Cardiac muscle cell (in vitro differentiated cells and primary cell): ENCODE measurements at regions not wholly inside any gene's neighbourhood (a gene's known extent, or its start where the extent isn't known, plus 50 kb on each side); places are given as distances from the start of the nearest gene placed in this dataset.

Experiments
- DNase-seq, 2 donors: peaks; one replicate each; pipeline versions ENCODE4 v3.0.0 to v3.0.0-alpha.2; 2010 to 2017; ENCODE audit warnings: low read depth in 1 of 2, low spot score in 1 of 2
- H3K27ac ChIP-seq: fragments of 200-600 bp; sonication (generic); 2 replicates; pipeline ENCODE4 v1.5.1; 2016
- H3K27me3 ChIP-seq: fragments of 200-600 bp; sonication (generic); 2 replicates; pipeline ENCODE4 v1.6.0; 2016; ENCODE audit warnings: control low read depth
- H3K36me3 ChIP-seq: fragments of 200-600 bp; sonication (generic); 2 replicates; pipeline ENCODE4 v1.5.1; 2016; ENCODE audit warnings: control low read depth
- H3K4me1 ChIP-seq: fragments of 200-600 bp; sonication (generic); 2 replicates; pipeline ENCODE4 v1.8.1; 2017; ENCODE audit warnings: low read depth, mild to moderate bottlenecking, mixed run types
- H3K4me3 ChIP-seq: fragments of 200-600 bp; sonication (generic); 2 replicates; pipeline ENCODE4 v1.5.1; 2016; ENCODE audit warnings: mild to moderate bottlenecking
- H3K9me3 ChIP-seq: fragments of 200-600 bp; sonication (generic); 2 replicates; pipeline ENCODE4 v1.5.1; 2017; ENCODE audit warnings: low read depth, mild to moderate bottlenecking, control low read depth
- CTCF ChIP-seq: IDR thresholded peaks from 2 replicates; pipeline ENCODE4 v1.5.1; 2012; ENCODE audit warnings: low read depth, mild to moderate bottlenecking, low read length

- Histone ChIP-seq H3K4me3 (no peak overlapping the region), H3K36me3 (no peaks in the 10 kb centered on the region), H3K9me3 (no peaks in the 10 kb centered on the region), H3K27me3 (no peaks in the 10 kb centered on the region), H3K4me1 (no peaks in the 10 kb centered on the region), H3K27ac (no peak overlapping the region)
- no peak for DNase-seq
- no peak for TF ChIP-seq CTCF
Measured at GRCh38 chr4:24003926-24004325, 114.1 kb upstream of the PPARGC1A start.

DNA sequence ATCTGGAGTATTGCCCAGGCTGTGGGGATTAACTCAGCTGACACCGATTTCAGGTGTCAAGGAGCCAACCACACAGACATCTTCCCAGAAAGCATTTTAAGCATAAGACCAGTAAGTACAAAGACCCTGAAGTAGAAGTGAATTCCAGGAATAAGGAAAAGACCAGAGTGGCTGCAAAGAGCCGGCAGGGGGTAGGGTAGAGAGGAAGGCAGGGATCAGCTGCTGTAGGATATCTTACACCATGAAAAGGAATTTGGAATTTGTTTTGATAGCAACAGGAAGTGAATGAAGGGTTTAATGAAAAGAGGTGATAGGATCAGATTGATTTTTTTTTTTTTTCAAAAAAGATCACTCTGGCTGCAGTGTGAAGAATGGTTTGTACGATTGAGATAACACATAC lies 113.6 kb upstream of the PPARGC1A start:
- Histone ChIP-seq H3K27me3 (no peaks in the 10 kb centered on the region), H3K9me3 (no peaks in the 10 kb centered on the region), H3K27ac (no peak overlapping the region), H3K4me3 (no peak overlapping the region), H3K4me1 (no peaks in the 10 kb centered on the region), H3K36me3 (no peaks in the 10 kb centered on the region)
- DNase-seq: no peak
- TF ChIP-seq CTCF: no peak

GRCh38 chr4:24002330-24002966 lies 112.6 kb upstream of the PPARGC1A start:
- no peak overlapping the region for H3K27ac ChIP-seq
- no peaks in the 10 kb centered on the region for H3K36me3 ChIP-seq
- no peaks in the 10 kb centered on the region for H3K9me3 ChIP-seq
- no peaks in the 10 kb centered on the region for H3K27me3 ChIP-seq
- no peak for DNase-seq
- no peaks in the 10 kb centered on the region for H3K4me1 ChIP-seq
- TF ChIP-seq CTCF: no peak
- H3K4me3 ChIP-seq: no peak overlapping the region

- H3K9me3 ChIP-seq: no peaks in the 10 kb centered on the region
- H3K27ac ChIP-seq: no peak overlapping the region
- no peaks in the 10 kb centered on the region for H3K4me1 ChIP-seq
- H3K4me3 ChIP-seq: no peak overlapping the region
- no peaks in the 10 kb centered on the region for H3K36me3 ChIP-seq
- H3K27me3 ChIP-seq: no peaks in the 10 kb centered on the region
- no peak for TF ChIP-seq CTCF
- DNase-seq: no peak
Measured at GRCh38 chr4:24001486-24002329, 111.9 kb upstream of the PPARGC1A start.

DNA sequence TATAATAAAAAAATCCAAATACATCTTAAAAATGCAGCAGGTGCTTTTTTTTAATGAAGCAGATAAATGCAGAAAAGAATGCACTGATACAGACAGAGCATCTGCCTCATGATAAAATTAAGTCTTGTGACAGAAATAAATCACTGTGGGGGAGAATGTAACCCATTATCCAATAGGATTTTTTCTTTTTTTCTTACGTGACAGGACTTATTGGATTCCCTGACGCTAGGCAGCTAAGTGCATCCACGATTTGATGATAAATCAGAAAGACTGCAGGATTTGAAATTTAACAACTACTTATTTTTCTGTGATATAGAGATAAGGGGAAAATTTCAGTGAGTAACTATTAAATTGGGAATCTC lies 110.6 kb upstream of the PPARGC1A start:
- Histone ChIP-seq H3K4me1 (no peaks in the 10 kb centered on the region), H3K9me3 (no peaks in the 10 kb centered on the region), H3K36me3 (no peaks in the 10 kb centered on the region), H3K27me3 (no peaks in the 10 kb centered on the region), H3K4me3 (no peak overlapping the region), H3K27ac (no peak overlapping the region)
- no peak for DNase-seq
- TF ChIP-seq CTCF: no peak
